Hepatocyte (in vitro differentiated cells): ENCODE measurements at regions not wholly inside any gene's neighbourhood (a gene's known extent, or its start where the extent isn't known, plus 50 kb on each side); places are given as distances from the start of the nearest gene placed in this dataset.

ENCODE experiments used
- DNase-seq: peaks from one replicate; pipeline ENCODE4 v3.0.0-alpha.2; 2016; ENCODE audit warnings: low spot score
- H2AFZ ChIP-seq: fragments of 200-600 bp; sonication (generic); 2 replicates; pipeline ENCODE4 v1.6.0; 2016; ENCODE audit warnings: antibody characterized with exemption, mild to moderate bottlenecking
- H3K27ac ChIP-seq: fragments of 200-600 bp; sonication (generic); 2 replicates; pipeline ENCODE4 v1.5.1; 2016; ENCODE audit warnings: mild to moderate bottlenecking
- H3K27me3 ChIP-seq: fragments of 200-600 bp; sonication (generic); 2 replicates; pipeline ENCODE4 v1.6.1; 2016
- H3K36me3 ChIP-seq: fragments of 200-600 bp; sonication (generic); replicated peaks from 2 replicates; pipeline ENCODE4 v1.5.1; 2016; ENCODE audit warnings: low read depth; ENCODE audit not compliant: insufficient read depth
- H3K4me1 ChIP-seq: fragments of 200-600 bp; sonication (generic); 2 replicates; pipeline ENCODE4 v1.5.1; 2016; ENCODE audit warnings: mild to moderate bottlenecking, moderate library complexity; ENCODE audit not compliant: insufficient read depth
- H3K4me2 ChIP-seq: fragments of 200-600 bp; sonication (generic); 2 replicates; pipeline ENCODE4 v1.6.0; 2016
- H3K4me3 ChIP-seq: fragments of 200-600 bp; sonication (generic); 2 replicates; pipeline ENCODE4 v1.5.1; 2016; ENCODE audit warnings: mild to moderate bottlenecking
- H3K79me2 ChIP-seq: fragments of 200-600 bp; sonication (generic); 2 replicates; pipeline ENCODE4 v1.6.0; 2017; ENCODE audit warnings: mild to moderate bottlenecking
- H3K9me2 ChIP-seq: fragments of 200-600 bp; sonication (generic); replicated peaks from 2 replicates; pipeline ENCODE4 v1.6.0; 2017; ENCODE audit warnings: mild to moderate bottlenecking; ENCODE audit not compliant: insufficient read depth
- H3K9me3 ChIP-seq: fragments of 200-600 bp; sonication (generic); 2 replicates; pipeline ENCODE4 v1.5.1; 2016; ENCODE audit warnings: low read depth, mild to moderate bottlenecking
- H4K20me1 ChIP-seq: fragments of 200-600 bp; sonication (generic); 2 replicates; pipeline ENCODE4 v1.6.0; 2016; ENCODE audit warnings: mild to moderate bottlenecking; ENCODE audit not compliant: insufficient read depth, poor library complexity, severe bottlenecking
- CTCF ChIP-seq: fragments of 200-600 bp; sonication (generic); IDR thresholded peaks from 2 replicates; pipeline ENCODE4 v1.5.1; 2016; ENCODE audit warnings: antibody characterized with exemption, mild to moderate bottlenecking; ENCODE audit not compliant: poor library complexity
- EZH2 ChIP-seq: fragments of 200-600 bp; sonication (generic); IDR thresholded peaks from 2 replicates; pipeline ENCODE4 v1.6.1; 2016; ENCODE audit warnings: antibody characterized with exemption, mild to moderate bottlenecking, borderline replicate concordance
- EZH2phosphoT487 ChIP-seq: fragments of 200-600 bp; sonication (generic); IDR thresholded peaks from one replicate; pipeline ENCODE4 v1.6.1; 2018; ENCODE audit warnings: antibody characterized with exemption, mild to moderate bottlenecking, low read depth, moderate library complexity; ENCODE audit not compliant: unreplicated experiment, severe bottlenecking
- WGBS: methylation state at CpG from one replicate; pipeline ENCODE4 v1.1.6; 2016; ENCODE audit warnings: low lambda C conversion rate; ENCODE audit errors: missing lambda C conversion rate; 5-methylcytosine and 5-hydroxymethylcytosine counted together

DNA sequence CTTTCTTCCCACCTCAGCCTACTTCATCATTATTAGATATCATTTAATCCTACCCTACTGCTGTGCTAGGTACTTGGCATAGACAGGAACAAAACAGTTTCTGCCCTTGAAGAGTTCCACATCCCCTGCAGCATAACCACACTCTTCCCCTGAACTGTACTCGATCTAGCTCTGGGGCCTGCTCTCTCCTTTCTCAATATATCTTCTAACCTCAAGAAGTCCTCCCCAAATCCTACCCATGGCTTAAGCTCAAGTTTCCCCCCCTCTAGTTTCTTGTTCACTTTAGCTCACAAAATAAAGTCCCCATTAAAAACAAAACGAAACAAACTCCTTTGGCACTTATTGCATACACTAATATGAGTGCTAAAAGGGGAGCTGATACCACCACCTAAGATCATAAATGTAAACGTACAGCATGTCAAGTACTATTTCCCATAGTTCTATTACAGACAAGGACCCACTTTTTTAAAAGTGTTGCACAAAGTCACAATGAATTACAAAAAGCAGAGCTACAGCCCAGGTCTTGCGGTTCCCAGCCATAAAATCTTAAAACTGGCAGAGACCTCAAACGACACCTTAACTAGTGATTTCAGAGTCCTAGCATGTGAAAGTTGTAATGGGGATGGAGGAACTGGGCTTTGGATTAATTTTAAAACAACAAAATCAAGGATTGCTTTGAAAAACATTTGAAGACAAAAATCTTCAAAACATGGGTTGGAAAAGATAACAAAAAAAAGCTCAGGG, 80.7 kb downstream of the PTPDC1 start:
- Histone ChIP-seq H3K4me3 (no peak overlapping the region), H2AFZ (no peak overlapping the region)
- DNase-seq = no peak

GRCh38 chr9:94165592-94166235, 81.5 kb downstream of the PTPDC1 start:
- WGBS = 17% methylated on average over 33 of the region's 49 CpGs
- TF ChIP-seq EZH2phosphoT487 = no peak
- TF ChIP-seq EZH2 = no peak
- TF ChIP-seq CTCF = no peak
- Histone ChIP-seq H3K27ac (peak overlapping the region; percentile 99), H3K4me1 (peaks cover 23% of the 10 kb centered on the region), H3K79me2 (peaks cover 37% of the 10 kb centered on the region), H2AFZ (peak overlapping the region; percentile 32), H3K9me2 (no peaks in the 10 kb centered on the region), H3K4me3 (no peak overlapping the region), H3K27me3 (no peaks in the 10 kb centered on the region), H3K4me2 (peak overlapping the region; percentile 75), H3K9me3 (no peaks in the 10 kb centered on the region), H3K36me3 (no peaks in the 10 kb centered on the region), H4K20me1 (peaks cover 36% of the 10 kb centered on the region)
- DNase-seq = peak; percentile 99

More for the DNA sequence above, 80.7 kb downstream of the PTPDC1 start:
- Histone ChIP-seq H3K79me2 (peaks cover 30% of the 10 kb centered on the region), H3K36me3 (no peaks in the 10 kb centered on the region), H3K9me2 (no peaks in the 10 kb centered on the region), H3K4me2 (peak overlapping the region; percentile 75), H3K9me3 (no peaks in the 10 kb centered on the region), H3K27me3 (no peaks in the 10 kb centered on the region), H4K20me1 (peaks cover 29% of the 10 kb centered on the region), H3K27ac (peak overlapping the region; percentile 65), H3K4me1 (peaks cover 23% of the 10 kb centered on the region)
- WGBS = 80% methylated on average over 5 of the region's 5 CpGs
- TF ChIP-seq EZH2phosphoT487 (no peak), CTCF (no peak), EZH2 (no peak)

- H3K4me2 ChIP-seq = peak overlapping the region; percentile 85
- H3K79me2 ChIP-seq = peaks cover 44% of the 10 kb centered on the region
- H3K9me2 ChIP-seq = no peaks in the 10 kb centered on the region
- peak; percentile 3 for TF ChIP-seq CTCF
- no peak for TF ChIP-seq EZH2phosphoT487
- H3K4me1 ChIP-seq = peaks cover 25% of the 10 kb centered on the region
- H3K27me3 ChIP-seq = no peaks in the 10 kb centered on the region
- peak; percentile 100 for DNase-seq
- peak overlapping the region; percentile 99 for H3K27ac ChIP-seq
- H3K4me3 ChIP-seq = peak overlapping the region; percentile 87
- peaks cover 43% of the 10 kb centered on the region for H4K20me1 ChIP-seq
- H3K9me3 ChIP-seq = no peaks in the 10 kb centered on the region
- no peaks in the 10 kb centered on the region for H3K36me3 ChIP-seq
- 2% methylated on average over 47 of the region's 96 CpGs for WGBS
- peak overlapping the region; percentile 35 for H2AFZ ChIP-seq
Measured at GRCh38 chr9:94166236-94166975, 82.1 kb downstream of the PTPDC1 start.
